COR-L47 (cell line): ENCODE measurements at regions not wholly inside any gene's neighbourhood (a gene's known extent, or its start where the extent isn't known, plus 50 kb on each side); places are given as distances from the start of the nearest gene placed in this dataset.
"Not testable (repeated sequence)": the region's sequence is repeated elsewhere in the genome, so short reads cannot be mapped to it uniquely, and the experiment has no call there.

ENCODE experiments used
- DNase-seq: peaks from one replicate; lab custom pipeline; 2025; lab: John Stamatoyannopoulos, UW

DNA sequence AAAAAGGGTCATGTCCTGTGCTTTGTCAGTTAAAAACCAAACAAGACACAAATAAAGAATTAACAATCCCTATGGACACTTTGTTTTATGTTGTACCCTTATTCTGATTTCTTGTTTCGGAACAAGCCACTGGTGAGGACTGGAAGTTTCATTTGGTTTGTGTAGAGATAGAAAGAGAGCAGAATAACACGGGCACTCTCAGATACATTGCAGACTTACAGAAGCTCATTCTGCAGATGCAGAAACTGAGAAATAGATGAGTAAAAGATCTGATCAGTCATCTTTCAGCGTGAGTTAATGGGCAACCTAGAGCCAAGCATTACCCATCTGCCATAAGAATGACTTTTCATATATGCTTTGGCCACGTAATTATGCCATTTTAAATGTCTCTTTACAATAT, 407.6 kb downstream of the RAB38 start:
- no peak for DNase-seq

DNA sequence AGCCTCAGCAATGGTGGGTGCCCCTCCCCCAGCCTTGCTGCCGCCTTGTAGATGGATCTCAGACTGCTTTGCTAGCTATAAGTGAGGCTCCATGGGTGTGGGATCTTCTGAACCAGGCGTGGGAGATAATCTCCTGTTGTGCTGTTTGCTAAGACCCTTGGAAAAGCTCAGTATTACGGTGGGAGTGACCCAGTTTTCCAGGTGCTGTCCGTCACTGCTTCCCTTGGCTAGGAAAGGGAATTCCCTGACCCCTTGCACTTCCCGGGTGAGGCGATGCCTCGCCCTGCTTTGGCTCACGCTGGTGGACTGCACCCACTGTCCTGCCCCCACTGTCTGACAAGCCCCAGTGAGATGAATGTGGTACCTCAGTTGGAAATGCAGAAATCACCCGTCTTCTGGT, 411.2 kb downstream of the RAB38 start:
- DNase-seq, result not testable (repeated sequence)

DNA sequence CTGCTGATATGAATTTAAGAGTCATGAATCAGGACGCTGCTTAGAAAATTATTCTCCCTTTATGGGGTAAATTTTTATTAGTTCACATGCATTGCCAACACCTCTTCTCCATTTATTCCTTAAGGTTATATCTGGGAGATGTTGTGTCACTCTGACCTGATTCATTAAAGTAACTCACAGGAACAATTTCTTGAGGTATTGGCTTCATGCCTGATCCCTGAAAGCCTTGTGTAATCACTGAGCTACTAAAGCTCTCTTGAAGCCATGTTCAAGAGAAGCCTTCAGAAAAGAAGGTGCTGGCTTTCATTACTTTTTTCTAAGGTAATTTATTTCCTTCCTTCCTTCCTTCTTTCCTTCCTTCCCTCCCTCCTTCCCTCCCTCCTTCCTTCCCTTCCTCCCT, 420.6 kb downstream of the RAB38 start:
- no peak for DNase-seq

DNA sequence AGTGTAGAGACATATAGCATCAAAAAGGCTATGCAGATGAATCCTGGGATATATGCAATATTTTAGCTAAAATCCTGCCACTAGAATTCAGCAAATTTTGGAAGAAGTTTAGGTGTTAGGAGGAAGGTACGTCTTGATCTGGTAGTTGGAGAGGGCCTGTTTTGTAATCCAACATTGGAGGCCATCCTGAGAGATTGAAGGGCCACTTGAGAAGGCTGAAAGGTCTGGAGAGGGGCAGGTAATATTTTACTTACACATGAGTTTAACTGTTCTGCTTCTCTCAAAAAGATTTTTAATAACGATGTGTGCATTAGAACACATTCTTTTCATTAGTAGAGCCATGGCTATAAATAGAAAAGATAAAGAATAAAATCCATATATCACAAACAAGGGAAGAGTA, 422.1 kb downstream of the RAB38 start:
- DNase-seq, result no peak

DNA sequence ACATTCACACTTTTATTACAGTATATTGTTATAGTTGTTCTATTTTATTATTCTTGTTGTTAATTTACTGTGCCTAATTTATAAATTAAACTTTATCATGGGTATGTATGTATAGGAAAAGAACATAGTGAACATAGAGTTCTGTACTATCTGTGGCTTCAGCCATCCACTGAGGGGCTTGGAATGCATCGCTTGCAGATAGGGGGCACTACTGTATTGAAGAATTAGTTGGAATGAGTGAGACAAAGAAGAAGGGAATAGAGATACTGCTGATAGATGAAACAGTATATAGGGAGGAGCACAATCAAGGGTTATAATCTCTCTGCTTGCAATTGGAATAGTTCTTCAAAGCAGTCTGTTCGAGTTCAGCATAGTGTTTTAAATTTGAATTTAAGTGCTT, 432.2 kb downstream of the RAB38 start:
- DNase-seq, result no peak

DNA sequence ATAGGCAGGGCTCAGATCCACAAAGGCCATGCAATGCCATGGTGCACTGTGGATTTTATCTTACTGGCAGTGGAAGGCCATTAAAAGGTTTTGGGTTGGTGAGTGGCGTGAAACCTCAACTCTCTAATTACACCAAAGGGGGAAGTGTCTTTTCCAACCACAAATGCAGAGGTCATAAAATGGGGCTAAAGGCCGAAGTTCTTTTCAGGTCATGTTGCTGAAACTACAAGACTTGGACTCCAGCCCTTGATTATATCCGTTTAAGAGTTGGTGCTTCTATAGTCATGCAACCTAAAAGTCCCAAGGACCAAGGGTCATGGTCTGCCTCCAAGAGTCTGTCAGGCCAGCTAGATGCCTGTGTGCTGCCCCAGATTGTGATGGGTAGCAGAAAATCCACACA, 434.3 kb downstream of the RAB38 start:
- no peak for DNase-seq

DNA sequence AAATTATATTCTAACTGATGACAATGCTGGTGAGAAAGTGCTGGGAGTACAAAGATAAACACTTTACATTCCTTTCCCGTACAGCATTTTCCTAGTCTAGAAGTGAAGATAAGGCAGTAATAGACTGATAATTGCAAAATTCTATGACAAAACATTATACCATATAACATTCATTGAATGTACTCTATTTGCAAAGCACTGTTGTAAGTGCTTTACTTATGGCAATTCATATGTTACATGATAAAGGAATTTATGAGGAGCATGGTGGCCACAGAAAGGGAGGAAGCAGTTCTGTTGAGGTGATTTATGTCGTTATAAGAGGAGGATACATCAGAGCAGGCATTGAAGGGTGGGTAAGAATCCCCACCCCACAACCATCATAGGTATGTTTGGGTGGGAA, 434.8 kb downstream of the RAB38 start:
- DNase-seq, result no peak

DNA sequence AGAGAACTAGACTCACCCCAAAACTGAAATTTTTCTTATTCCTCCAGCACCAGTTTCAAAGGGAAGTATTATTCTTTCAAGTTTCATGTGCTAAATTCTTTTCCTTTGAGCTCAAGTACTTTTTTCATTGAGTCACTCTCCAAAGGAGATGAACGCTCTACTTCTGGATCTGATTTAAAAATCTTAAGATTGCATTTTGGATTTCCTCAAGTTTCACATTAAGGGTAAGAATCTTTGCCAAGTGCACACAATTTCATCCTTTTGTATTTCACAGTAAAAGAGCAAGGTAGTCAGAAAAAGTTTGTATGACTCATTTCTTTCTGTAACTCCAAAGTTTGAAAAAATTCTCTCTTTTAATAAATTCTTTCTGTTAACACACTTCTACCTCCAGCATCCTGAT, 435.5 kb downstream of the RAB38 start:
- no peak for DNase-seq

DNA sequence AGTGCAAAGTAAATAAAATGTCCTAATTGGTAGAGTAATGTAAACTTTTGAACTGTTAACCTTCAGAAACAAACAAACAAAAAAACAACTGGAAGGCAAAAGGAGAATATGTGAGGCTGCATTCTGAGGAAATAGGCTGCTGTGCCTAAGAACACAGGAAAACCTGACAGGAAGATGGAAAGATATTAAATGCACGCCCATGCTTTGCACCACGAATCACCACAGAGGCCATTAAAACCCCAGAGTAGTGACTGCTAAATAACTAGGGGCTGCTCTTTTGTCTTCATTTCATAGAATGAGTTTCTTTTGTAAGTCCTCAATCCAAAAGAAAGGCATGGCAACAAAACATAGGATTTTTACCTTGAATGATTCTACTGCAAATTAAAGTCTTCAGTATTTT, 436.0 kb downstream of the RAB38 start:
- DNase-seq, result no peak

DNA sequence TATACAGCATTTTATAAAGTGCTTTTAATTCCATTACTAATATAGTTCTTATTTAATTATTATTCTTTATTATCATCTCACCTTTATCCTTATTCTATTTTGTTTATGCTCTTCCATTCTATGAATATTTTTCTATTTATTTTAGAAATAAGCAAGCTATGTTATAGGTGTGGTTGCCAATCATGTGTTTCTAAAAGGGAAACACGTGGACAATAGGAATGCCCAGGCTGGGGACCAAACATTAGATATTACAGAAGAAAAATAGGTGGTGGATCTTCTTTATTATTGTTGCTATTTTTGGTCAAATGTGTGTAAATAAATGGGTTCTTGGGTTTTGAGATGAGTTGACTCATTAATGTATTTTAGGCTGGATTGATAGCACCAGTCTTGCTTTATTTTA, 438.3 kb downstream of the RAB38 start:
- no peak for DNase-seq

DNA sequence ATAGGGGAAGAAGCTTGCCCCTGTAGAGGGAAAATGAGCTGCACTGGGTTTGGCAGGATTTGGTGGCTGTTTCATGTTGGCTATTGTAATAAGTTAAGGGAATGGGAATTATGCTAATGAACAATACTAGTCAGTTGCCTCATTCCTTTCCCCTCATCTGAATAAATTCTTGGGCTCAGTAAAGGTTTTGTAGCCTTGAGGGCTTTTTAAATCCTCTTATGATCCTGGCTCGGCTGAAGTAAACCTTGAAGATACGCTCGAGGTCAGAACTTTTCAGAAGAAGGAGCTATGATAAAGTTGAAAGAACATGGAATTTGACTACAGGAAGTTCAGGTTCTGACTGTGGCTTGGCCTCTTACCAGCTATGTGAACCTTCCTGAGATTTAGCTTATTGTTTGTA, 448.7 kb downstream of the RAB38 start:
- no peak for DNase-seq

DNA sequence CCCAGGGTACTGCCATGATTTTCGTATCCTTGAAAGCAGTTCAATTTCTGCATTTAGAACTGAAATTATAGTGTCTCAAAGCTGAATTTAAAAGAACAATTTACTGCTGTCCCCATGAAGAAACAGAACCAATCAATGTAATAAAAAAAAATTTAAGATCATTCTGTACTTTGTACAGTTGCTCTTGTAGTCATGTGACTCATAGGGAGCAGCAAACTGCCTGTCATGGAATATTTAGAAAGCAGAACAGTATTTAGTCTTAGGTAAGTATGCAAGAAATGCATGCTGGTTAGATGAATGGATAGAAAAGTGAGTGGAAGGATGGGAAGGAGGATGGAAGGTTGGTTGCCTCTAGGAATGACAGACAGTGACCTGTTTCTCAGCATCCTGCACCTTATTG, 450.9 kb downstream of the RAB38 start:
- DNase-seq, result no peak

DNA sequence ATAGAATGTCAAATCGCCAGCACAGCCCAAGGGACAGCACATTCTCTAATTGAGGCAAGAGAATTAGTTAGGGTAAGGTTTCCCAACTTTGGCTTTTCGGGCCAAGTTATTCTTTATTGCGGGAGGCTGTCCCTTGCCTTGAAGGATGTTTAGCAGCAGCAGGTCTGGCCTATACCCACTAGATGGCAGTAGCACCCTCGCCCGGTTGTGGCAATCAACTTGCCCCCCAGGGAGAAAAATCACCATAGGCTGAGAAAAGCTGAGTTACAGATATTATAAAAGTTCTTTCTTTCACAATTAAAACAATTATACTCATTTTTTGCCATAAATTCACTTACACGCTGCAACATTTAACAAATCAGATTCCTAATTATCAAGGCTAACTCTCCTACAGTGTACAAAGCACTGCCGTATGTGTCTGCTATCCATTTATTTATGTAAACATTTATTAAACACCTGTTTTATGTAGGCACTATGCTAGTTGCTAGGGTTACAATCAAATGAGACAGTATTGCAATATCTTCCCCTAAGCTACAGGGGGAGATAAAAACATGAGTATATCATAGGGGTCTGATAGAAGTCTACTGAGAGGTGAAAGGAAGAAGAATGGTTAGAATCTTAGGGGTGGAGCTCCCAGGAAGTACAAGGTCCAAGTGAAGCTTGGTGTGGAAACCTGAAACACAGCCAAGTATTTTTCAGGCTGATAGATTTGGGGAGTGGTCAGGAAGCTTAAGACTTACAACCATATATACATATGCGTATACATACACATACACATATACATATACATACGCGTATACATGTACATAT, 452.3 kb downstream of the RAB38 start:
- peak; percentile 43 for DNase-seq

DNA sequence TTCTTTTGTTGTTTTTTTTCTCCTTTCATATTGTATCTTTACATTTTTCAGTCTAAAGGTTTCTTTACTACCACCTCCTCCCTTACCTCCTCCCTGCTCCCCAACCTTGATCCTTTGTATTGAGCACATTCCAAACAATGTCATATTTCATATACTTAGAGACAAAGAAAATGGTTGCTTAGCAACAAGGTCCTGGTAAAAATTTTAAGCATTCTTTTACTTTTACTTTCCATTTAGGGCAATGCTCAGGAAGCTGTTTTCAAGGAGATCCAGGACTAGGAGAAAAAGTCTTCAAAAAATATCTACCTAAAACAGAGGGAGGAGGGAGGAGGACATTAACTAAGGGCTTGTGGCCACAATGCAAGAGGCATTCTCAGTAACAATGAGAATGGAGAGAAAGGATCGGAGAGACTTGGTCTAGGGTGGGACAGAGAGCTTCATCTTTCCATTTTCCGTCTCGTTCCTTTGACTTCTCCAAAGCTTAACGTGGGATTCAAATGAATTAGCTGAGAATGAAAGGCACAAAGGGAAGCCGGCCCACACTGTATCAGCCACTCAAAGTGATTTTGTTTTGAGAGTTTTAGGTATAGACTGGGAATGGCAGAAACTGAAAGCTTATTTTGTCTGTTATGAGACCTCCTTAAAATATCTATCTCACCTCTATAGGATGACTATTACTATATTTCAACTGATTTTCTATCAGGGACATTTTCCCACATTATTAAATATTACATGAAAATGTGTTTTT, 455.7 kb downstream of the RAB38 start:
- no peak for DNase-seq

DNA sequence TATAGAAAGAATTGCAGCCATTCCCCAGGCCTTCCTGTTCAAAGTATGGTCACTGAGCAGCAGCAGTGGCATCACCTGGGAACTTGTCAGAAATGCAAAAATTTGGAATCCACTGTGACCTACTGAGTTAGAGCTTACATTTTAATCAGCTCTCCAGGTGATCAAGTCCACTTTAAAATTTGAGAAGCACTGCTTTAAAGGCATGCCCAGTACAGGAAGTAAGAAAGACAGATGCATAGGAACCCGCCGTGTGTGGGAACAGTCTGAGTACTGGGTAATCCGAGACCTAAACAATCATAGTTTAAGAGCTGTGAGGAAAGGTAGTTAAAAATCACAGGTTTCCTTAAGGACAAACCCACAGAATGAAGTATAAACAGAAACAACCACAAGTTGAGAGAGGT, 462.4 kb downstream of the RAB38 start:
- no peak for DNase-seq

DNA sequence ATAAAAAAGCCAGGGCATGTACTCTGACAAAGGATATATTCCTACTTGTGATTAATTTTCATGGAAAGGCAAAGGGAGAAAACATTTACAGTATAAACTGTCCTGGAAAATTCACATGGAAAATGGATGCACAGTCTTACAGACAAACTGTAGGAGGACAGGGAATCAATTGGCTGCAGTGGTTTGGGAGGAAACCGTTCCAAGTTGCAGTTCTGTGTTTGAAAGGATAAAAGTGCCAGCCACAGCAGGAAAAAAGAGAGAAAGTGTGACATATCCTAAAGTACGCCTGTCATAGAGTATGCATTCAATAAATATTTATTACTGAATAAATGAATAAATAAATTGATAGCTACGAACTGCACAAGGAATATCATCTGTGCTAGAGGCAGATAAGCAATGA, 462.9 kb downstream of the RAB38 start:
- DNase-seq, result no peak

DNA sequence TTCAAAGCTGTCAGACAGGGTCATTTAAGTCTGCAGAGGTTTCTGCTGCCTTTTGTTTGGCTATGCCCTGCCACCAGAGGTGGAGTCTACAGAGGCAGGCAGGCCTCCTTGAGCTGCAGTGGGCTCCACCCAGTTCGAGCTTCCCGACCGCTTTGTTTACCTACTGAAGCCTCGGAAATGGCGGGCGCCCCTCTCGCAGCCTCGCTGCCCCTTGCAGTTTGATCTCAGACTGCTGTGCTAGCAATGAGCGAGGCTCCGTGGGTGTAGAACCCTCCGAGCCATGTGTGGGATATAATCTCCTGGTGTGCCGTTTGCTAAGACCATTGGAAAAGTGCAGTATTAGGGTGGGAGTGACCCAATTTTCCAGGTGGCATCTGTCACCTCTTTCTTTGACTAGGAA, 471.7 kb downstream of the RAB38 start:
- DNase-seq, result not testable (repeated sequence)

DNA sequence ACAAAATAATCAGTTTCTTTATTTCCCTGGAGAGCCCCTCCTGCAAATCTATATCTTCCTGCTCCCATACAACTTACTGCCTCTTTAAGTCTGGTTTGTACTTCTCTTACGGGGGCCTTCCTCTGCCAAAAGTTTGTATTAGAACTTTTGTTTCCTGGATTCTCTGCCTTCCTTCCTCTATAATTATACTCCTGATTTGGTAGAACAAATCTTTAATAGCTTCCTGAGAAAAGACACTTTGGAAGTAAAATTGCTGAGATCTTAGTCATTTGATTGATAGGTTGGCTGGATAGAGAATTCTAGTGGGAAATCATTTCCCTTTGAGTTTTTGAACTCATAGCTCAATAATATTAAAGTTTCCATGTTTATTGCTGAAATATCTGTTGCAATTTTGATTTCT, 499.2 kb downstream of the RAB38 start:
- DNase-seq, result no peak

DNA sequence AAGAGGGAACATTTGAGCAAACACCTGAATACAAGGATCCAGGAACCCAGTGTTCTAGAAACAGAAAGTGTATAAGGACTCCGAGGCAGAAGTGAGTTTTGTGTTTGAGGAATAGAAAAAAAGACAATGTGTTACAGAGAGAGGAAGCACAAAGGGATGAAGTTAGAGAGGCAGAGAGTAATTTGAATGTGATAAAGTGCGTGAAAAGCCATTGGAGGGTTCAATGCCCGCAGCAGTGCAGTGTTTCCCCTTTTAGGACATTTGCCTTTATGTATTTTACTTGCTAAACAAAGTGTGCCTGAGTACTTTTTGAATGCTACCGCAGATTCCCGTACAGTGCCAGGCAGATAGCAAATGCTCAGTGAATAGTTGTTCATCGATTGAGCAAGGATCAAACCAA, 508.5 kb downstream of the RAB38 start:
- no peak for DNase-seq

DNA sequence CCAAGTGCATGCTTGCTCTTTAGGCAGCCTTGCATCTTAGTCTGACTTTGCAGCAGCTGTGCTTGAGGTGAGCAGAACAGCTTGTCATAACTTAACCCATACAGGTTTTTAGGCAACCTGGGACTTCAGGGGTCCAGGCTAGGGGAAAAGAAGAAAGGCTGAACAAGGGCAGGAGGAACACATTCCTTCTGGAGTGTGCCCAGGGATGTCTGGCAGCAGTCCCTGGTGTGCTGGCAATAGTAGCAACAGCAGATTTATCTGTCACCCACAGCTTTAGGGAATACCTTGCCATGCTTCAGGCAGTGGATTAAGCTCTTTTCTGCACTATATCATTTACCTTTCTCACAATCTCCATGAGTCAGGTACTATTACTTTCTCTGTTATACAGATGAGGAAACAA, 513.0 kb downstream of the RAB38 start:
- DNase-seq, result no peak

DNA sequence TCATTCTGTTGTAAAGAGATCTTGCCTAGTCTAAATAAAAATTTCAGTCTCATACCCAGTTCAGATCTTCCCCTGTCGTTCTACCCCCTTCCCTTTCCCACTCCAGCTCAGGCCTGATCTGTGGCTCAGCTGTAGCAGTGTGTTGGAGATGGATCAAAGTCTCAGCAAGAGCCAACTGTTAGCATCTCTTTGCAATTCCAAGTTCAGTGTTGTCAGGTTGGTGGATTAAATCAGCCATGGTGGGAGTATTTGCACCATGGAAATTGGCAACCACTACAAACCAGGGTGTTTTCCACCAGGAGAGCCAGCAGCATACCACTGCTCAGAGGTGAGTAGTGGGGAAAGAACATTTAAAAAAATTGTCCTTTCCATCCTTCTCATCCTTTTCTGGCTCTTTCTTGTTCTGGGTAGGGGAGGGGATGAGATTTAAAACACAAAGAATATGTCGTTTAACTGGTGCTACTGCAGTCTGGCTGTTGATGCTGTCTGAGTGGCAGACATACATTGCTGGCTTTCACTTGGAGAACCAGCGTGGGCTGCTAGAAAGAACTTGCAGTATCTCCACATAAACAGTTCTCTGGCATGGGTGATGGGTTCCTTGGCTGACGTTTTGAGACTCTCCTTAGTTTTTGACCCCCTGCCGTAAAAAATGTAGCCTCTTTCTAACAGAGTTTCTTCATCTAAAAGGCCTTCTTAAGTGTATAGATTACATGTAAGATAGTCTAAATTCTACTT, 514.1 kb downstream of the RAB38 start:
- no peak for DNase-seq

DNA sequence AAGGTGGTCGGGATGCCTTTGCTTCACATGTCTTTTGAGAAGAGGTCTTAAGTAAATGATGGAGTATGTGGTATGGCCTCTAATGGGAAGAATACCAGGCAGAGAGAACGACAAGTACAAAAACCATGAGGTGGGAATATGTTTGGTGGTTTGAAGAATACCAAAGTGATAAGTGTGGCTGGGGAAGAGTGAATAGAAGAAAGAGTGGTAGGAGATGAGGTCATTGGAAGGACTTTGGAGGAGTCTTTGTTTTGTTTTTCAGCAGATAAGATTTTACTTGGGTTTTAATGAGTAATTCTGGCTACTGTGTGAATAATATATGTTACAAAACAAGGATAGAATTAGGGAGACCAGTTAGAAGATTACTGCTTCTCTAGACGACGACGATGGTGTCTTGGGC, 515.4 kb downstream of the RAB38 start:
- DNase-seq, result no peak

DNA sequence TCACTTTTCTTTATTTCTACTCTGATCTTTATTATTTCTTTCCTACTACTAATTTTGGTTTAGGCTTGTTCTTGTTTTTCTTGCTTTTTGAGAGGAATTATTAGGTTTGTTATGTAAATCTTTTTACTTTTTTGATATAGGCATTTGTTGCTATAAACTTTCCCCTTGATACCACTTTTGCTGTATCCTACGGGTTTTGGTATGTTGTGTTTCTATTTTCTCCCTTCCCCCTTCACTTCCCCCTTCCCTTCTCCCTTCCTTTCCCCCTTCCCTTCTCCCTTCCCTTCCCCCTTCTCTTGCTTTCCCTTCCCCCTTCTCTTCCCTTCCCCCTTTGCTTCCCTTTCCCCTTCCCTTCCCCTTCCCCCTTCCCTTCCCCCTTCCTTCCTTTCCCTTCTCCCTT, 529.6 kb downstream of the RAB38 start:
- DNase-seq, result no peak
